BLaER1 treated with 17β-estradiol and CSF1 and Interleukin-3, amounts not matched to agents 10 nM and 100 nM (cell line): ENCODE measurements at regions not wholly inside any gene's neighbourhood (a gene's known extent, or its start where the extent isn't known, plus 50 kb on each side); places are given as distances from the start of the nearest gene placed in this dataset.

Source experiments
- H3K27ac ChIP-seq, 11 experiments: shearing (Covaris generic); formaldehyde crosslinking; 2 replicates each; pipeline ENCODE4 v1.8.1; 2022
- H3K27me3 ChIP-seq, 11 experiments: shearing (Covaris generic); formaldehyde crosslinking; 2 replicates each; pipeline ENCODE4 v1.8.1; 2022
- H3K36me3 ChIP-seq, 11 experiments: shearing (Covaris generic); formaldehyde crosslinking; 2 replicates each; pipeline ENCODE4 v1.8.1; 2022
- H3K4me1 ChIP-seq, 10 experiments: shearing (Covaris generic); formaldehyde crosslinking; 2 replicates each; pipeline ENCODE4 v1.8.1; 2022
- H3K4me2 ChIP-seq, 11 experiments: shearing (Covaris generic); formaldehyde crosslinking; 2 replicates each; pipeline ENCODE4 v1.8.1; 2022
- H3K4me3 ChIP-seq, 10 experiments: shearing (Covaris generic); formaldehyde crosslinking; 2 replicates each; pipeline ENCODE4 v1.8.1; 2022
- H3K9ac ChIP-seq, 11 experiments: shearing (Covaris generic); formaldehyde crosslinking; 2 replicates each; pipeline ENCODE4 v1.8.1; 2022
- H3K9me3 ChIP-seq, 11 experiments: shearing (Covaris generic); formaldehyde crosslinking; replicated peaks in 1 of 11; 2 replicates each; pipeline ENCODE4 v1.8.1; 2022
- H4K20me1 ChIP-seq, 11 experiments: shearing (Covaris generic); formaldehyde crosslinking; 2 replicates each; pipeline ENCODE4 v1.8.1; 2022
- Cebpa-rat ChIP-seq, 11 experiments: shearing (Covaris generic); IDR thresholded peaks; 2 replicates each; pipeline ENCODE4 v1.8.1; 2022

DNA sequence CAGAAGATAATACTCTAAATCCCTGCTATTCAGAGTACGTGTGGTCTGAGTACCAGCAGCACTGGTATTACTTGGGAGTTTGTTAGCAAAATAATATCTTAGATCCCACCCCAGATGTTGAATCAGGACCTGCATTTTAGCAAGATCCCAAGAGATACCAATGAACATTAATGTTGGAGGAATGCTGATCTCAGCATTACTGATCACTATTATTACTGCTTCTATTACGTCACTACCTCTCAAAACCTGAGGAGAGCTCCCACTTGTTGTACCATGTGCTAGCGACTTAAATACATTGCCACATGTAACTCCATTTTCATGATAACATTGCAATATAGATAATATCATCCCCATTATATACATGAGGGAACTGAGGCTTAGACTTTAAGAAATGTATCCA lies 185.2 kb downstream of the SPRY1 start:
- peaks cover 12 to 29% (median 22%) of the 10 kb centered on the region in 11 experiments for H3K9me3 ChIP-seq
- H4K20me1 ChIP-seq: no peaks in the 10 kb centered on the region
- no peak for TF ChIP-seq Cebpa-rat (IDR thresholded peaks at IDR 0.05)
- no peak overlapping the region for H3K4me3 ChIP-seq
- peaks cover 0 to 5% (median 0%) of the 10 kb centered on the region in 11 experiments; a peak in 2 of 22 replicates for H3K36me3 ChIP-seq
- H3K9ac ChIP-seq: no peak overlapping the region
- H3K27me3 ChIP-seq: peaks cover 0 to 3% (median 0%) of the 10 kb centered on the region in 11 experiments; a peak in 1 of 22 replicates
- H3K4me1 ChIP-seq: 0 out of 20 replicates have a peak, but pooled peaks cover 0 to under 1% (median 0%) of the 10 kb centered on the region in 10 experiments
- no peak overlapping the region for H3K4me2 ChIP-seq
- H3K27ac ChIP-seq: no peak overlapping the region

DNA sequence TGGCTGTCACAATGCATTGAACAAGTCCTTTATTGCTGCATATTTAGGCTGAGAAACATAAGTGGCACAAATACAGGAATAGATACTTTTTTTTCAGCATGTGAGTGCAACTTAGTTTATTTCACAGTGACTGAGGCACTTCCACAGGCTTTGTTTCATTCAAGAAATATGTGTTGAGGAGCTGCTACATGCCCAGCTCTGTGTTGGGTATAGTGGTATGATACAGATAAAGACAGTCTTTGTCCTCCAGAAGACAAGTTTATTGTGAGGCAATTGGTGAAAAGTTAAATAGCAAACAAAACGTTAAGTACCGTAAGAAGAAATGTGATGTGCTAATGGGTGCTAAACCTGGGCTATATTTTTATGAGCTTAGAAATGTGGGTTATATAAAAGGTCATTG lies 186.4 kb downstream of the SPRY1 start:
- TF ChIP-seq Cebpa-rat (IDR thresholded peaks at IDR 0.05): no peak
- Histone ChIP-seq H4K20me1 (no peaks in the 10 kb centered on the region), H3K4me1 (peaks cover 4 to 13% (median 10%) of the 10 kb centered on the region in 10 experiments), H3K27me3 (peaks cover 0 to 4% (median 0%) of the 10 kb centered on the region in 11 experiments; a peak in 1 of 22 replicates), H3K9ac (no peak overlapping the region), H3K4me2 (no peak overlapping the region), H3K4me3 (no peak overlapping the region), H3K27ac (no peak overlapping the region), H3K36me3 (peaks cover 0 to 5% (median 0%) of the 10 kb centered on the region in 11 experiments; a peak in 2 of 22 replicates), H3K9me3 (peaks cover 12 to 29% (median 22%) of the 10 kb centered on the region in 11 experiments)

DNA sequence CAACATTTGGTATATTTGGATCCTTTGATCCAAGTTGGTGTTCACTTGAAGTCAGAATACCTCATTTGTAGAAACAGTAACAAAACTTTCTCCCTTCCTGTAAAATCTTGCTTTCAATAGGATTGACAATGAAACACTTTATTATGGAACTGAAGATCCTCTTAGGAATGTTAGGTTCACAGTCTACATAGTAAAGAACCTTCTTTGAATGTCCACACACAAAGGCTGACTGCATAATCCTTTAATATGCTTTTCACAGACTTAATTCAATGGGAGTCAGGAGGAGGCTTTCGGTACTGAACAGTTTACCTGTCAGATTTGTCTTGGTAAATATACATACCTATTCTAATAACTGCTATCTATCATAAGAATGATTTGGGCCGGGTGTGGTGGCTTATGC lies 188.5 kb downstream of the SPRY1 start:
- H3K9ac ChIP-seq: no peak overlapping the region
- peaks cover 0 to 4% (median 0%) of the 10 kb centered on the region in 11 experiments; a peak in 2 of 22 replicates for H3K27me3 ChIP-seq
- peaks cover 12 to 24% (median 18%) of the 10 kb centered on the region in 11 experiments for H3K9me3 ChIP-seq
- H3K4me3 ChIP-seq: no peak overlapping the region
- peaks cover 23 to 34% (median 30%) of the 10 kb centered on the region in 10 experiments for H3K4me1 ChIP-seq
- TF ChIP-seq Cebpa-rat (IDR thresholded peaks at IDR 0.05): no peak
- H4K20me1 ChIP-seq: no peaks in the 10 kb centered on the region
- H3K36me3 ChIP-seq: peaks cover 0 to 5% (median 0%) of the 10 kb centered on the region in 11 experiments; a peak in 2 of 22 replicates
- H3K27ac ChIP-seq: no peak overlapping the region
- no peak overlapping the region for H3K4me2 ChIP-seq

DNA sequence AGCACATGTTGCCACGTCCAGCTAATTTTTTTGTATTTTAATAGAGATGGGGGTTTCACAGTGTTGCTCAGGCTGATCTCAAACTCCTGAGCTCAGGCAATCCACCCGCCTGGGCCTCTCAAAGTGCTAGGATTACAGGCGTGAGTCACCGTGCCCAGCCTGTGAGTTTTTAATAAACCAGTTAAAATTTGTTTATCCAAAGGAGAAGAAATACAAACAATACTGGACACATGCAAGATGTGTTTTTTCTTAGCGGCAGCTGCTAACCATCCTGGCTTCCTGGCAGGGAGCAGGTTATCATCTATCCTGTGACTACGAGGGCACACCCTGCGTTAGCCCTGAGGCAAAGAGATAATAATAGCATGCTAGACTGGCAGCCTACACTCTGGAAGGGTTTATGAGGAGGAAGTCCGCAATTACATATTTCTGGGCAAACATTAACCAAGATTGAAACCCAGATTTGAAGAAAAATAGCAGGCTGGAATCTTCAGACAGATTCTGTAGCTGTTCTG lies 191.4 kb downstream of the SPRY1 start:
- Histone ChIP-seq H3K4me1 (peaks cover 23 to 35% (median 31%) of the 10 kb centered on the region in 10 experiments), H3K9ac (peak overlapping the region in 5 of 11 experiments; percentile 33 to 65 (median 48); a peak in 10 of 22 replicates), H3K36me3 (no peaks in the 10 kb centered on the region), H3K9me3 (peaks cover 0 to 7% (median 0%) of the 10 kb centered on the region in 11 experiments; a peak in 3 of 22 replicates), H3K27me3 (peaks cover 0 to 10% (median 0%) of the 10 kb centered on the region in 11 experiments; a peak in 3 of 22 replicates), H4K20me1 (no peaks in the 10 kb centered on the region), H3K4me2 (peak overlapping the region; percentile 63 to 84 (median 75)), H3K4me3 (no peak overlapping the region), H3K27ac (peak overlapping the region; percentile 25 to 85 (median 57); a peak in 18 of 22 replicates)
- no peak for TF ChIP-seq Cebpa-rat (IDR thresholded peaks at IDR 0.05)

DNA sequence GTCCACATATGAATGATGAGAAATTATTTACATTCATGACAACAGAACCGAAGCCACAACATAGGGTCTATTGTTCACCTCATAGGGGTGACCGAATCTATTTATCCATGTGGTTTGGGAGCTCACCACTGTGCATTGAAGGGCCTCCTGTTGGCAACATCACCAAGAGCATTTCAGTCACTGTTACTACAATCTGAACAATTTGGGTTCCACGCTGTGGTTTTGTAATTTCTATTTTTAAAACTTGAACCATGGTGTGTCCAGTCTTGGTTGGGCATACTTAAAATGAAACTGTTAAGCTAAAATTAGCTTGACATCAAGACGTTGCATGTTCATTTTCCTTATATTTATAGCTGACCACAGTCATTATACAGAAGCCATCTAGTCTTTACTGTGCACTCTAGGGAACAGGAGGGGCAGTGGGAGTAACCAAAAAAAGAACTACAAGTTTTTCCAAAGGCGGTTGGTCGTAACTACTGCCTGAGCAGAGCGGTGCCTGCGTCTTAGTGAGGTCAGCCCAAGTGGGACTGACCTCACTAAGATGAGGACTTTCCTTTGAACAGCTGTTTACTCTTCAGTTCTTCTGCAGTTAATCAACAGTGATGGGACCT lies 192.1 kb downstream of the SPRY1 start:
- peak overlapping the region; percentile 25 to 85 (median 57); a peak in 20 of 22 replicates for H3K27ac ChIP-seq
- peaks cover 0 to 7% (median 0%) of the 10 kb centered on the region in 11 experiments; a peak in 3 of 22 replicates for H3K9me3 ChIP-seq
- H3K36me3 ChIP-seq: no peaks in the 10 kb centered on the region
- no peak overlapping the region; a peak in 1 of 20 replicates for H3K4me3 ChIP-seq
- TF ChIP-seq Cebpa-rat (IDR thresholded peaks at IDR 0.05): peak in 1 of 11 experiments; percentile 39; a peak in 1 of 22 replicates
- H3K4me1 ChIP-seq: peaks cover 23 to 35% (median 31%) of the 10 kb centered on the region in 10 experiments
- peaks cover 0 to 10% (median 0%) of the 10 kb centered on the region in 11 experiments; a peak in 3 of 22 replicates for H3K27me3 ChIP-seq
- peak overlapping the region in 4 of 11 experiments; percentile 33 to 65 (median 56); a peak in 8 of 22 replicates for H3K9ac ChIP-seq
- H3K4me2 ChIP-seq: peak overlapping the region; percentile 63 to 84 (median 75)
- H4K20me1 ChIP-seq: no peaks in the 10 kb centered on the region

- Histone ChIP-seq H3K4me1 (peaks cover 23 to 35% (median 31%) of the 10 kb centered on the region in 10 experiments), H3K27ac (peak overlapping the region; percentile 25 to 85 (median 57); a peak in 20 of 22 replicates)
- no peak for TF ChIP-seq Cebpa-rat (IDR thresholded peaks at IDR 0.05)
Observed at GRCh38 chr4:123589301-123589700, 192.7 kb downstream of the SPRY1 start.

DNA sequence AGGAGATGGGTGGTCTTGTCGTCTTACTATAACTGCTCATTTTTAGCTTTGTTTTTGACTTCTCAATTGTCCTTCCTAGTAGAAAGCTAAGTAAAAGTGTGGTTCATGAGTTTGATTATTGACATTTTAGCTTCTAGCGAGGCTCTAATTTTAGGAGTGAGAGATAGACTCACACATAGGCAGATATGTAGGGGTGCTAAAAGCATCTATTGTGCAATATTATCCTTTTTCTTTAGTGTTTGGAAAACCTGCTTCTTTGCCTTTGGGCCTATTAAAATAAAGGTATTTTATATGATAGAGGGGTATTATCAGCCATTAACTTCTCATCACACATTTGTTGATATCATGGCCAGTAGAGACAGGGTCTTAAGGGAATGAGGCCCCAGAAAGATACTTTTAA lies 195.3 kb downstream of the SPRY1 start:
- no peaks in the 10 kb centered on the region for H3K36me3 ChIP-seq
- peaks cover 0 to 7% (median 0%) of the 10 kb centered on the region in 11 experiments; a peak in 3 of 22 replicates for H3K27me3 ChIP-seq
- H3K4me1 ChIP-seq: peaks cover 23 to 35% (median 31%) of the 10 kb centered on the region in 10 experiments
- H3K27ac ChIP-seq: no peak overlapping the region
- TF ChIP-seq Cebpa-rat (IDR thresholded peaks at IDR 0.05): peak in 2 of 11 experiments; percentile 47 to 63; a peak in 2 of 22 replicates
- H3K9ac ChIP-seq: no peak overlapping the region
- peaks cover 0 to 7% (median 0%) of the 10 kb centered on the region in 11 experiments; a peak in 3 of 22 replicates for H3K9me3 ChIP-seq
- no peak overlapping the region for H3K4me2 ChIP-seq
- no peak overlapping the region for H3K4me3 ChIP-seq
- no peaks in the 10 kb centered on the region for H4K20me1 ChIP-seq

More at GRCh38 chr4:123589301-123589700, 192.7 kb downstream of the SPRY1 start:
- H3K4me2 ChIP-seq: peak overlapping the region; percentile 63 to 84 (median 75)
- H4K20me1 ChIP-seq: no peaks in the 10 kb centered on the region
- no peak overlapping the region; a peak in 1 of 20 replicates for H3K4me3 ChIP-seq
- no peaks in the 10 kb centered on the region for H3K36me3 ChIP-seq
- H3K9me3 ChIP-seq: peaks cover 0 to 7% (median 0%) of the 10 kb centered on the region in 11 experiments; a peak in 3 of 22 replicates
- H3K9ac ChIP-seq: peak overlapping the region in 3 of 11 experiments; percentile 42 to 58 (median 48); a peak in 4 of 22 replicates
- H3K27me3 ChIP-seq: peaks cover 0 to 10% (median 0%) of the 10 kb centered on the region in 11 experiments; a peak in 3 of 22 replicates

DNA sequence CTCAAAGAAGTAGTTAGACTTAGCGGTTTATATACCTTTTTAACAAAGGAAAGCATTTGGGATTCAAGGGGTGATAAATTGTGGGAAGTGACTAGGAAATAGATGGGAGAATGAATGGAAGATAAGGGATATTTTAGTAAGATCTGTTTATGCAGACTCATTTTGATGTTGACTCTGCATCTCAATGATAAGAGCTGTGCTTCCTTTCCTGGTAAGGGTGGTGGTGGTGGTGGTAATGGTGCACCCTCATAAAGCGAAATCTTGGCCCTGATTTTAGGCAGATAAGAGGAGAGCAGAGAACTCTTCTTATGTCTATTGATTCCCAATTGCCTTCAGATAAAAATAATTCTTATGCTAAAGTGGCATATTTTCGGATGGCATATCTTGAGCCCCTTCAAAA lies 197.1 kb downstream of the SPRY1 start:
- Histone ChIP-seq H3K4me2 (no peak overlapping the region), H3K4me1 (peaks cover 16 to 32% (median 27%) of the 10 kb centered on the region in 10 experiments), H3K27ac (no peak overlapping the region), H3K9me3 (peaks cover 0 to 7% (median 0%) of the 10 kb centered on the region in 11 experiments; a peak in 3 of 22 replicates), H3K9ac (no peak overlapping the region), H3K4me3 (no peak overlapping the region), H3K27me3 (peaks cover 0 to 7% (median 0%) of the 10 kb centered on the region in 11 experiments; a peak in 3 of 22 replicates), H4K20me1 (no peaks in the 10 kb centered on the region), H3K36me3 (no peaks in the 10 kb centered on the region)
- TF ChIP-seq Cebpa-rat (IDR thresholded peaks at IDR 0.05): no peak

DNA sequence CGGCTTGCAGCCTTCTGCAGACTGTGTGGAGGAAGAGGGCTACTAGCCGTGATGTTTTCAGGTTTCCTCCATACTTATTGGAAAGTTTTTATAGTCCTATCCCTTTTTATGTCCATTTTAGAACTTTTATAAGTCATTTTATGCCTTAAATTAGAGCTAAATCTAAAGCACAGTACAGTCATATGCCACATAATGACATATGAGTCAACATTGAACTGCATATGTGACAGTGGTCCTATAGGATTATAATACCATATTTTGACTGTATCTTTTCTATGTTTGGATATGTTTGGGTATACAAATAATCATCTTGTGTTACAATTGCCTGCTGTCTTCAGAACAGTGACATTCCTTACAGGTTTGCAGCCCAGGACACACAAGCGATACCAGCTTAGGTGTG lies 200.2 kb downstream of the SPRY1 start:
- TF ChIP-seq Cebpa-rat (IDR thresholded peaks at IDR 0.05): no peak
- Histone ChIP-seq H3K36me3 (no peaks in the 10 kb centered on the region), H3K4me2 (no peak overlapping the region), H3K27me3 (peaks cover 0 to 6% (median 0%) of the 10 kb centered on the region in 11 experiments; a peak in 3 of 22 replicates), H3K9me3 (0 out of 22 replicates have a peak, but pooled peaks cover 0 to 5% (median 0%) of the 10 kb centered on the region in 11 experiments), H3K4me3 (no peak overlapping the region), H3K9ac (no peak overlapping the region), H3K4me1 (peaks cover 28 to 46% (median 40%) of the 10 kb centered on the region in 10 experiments), H3K27ac (no peak overlapping the region), H4K20me1 (no peaks in the 10 kb centered on the region)
